ENCODE measurements at regions not wholly inside any gene's neighbourhood (a gene's known extent, or its start where the extent isn't known, plus 50 kb on each side); places are given as distances from the start of the nearest gene placed in this dataset.

GRCh38 chr6:74654296-74654695, 551.6 kb downstream of the COL12A1 start:
- TF ChIP-seq POLR2A (IDR thresholded peaks at IDR 0.05; ENCODE audit: low read length) (no peak), GATA1 (IDR thresholded peaks at IDR 0.05; ENCODE audit: low read depth, low read length) (no peak)

All from erythroblast (primary cell).